Sigmoid colon (tissue), 6 donors: ENCODE measurements at regions not wholly inside any gene's neighbourhood (a gene's known extent, or its start where the extent isn't known, plus 50 kb on each side); places are given as distances from the start of the nearest gene placed in this dataset.

Experiments
- DNase-seq: peaks from one replicate; pipeline ENCODE4 v3.0.0-alpha.2; 2019
- H3K27ac ChIP-seq, 4 donors: fragments of 200-600 bp; sonication (generic); one replicate each; pipeline ENCODE4 v1.5.1; 2016 to 2019; ENCODE audit warnings: mild to moderate bottlenecking in 1 of 4
- H3K27me3 ChIP-seq, 3 donors: fragments of 200-600 bp; sonication (generic); one replicate each; pipeline ENCODE4 v1.5.1; 2019; ENCODE audit warnings: mild to moderate bottlenecking in 1 of 3
- H3K36me3 ChIP-seq, 4 donors: fragments of 200-600 bp; sonication (generic); one replicate each; pipeline ENCODE4 v1.5.1; 2016 to 2019
- H3K4me1 ChIP-seq, 4 donors: fragments of 200-600 bp; sonication (generic); one replicate each; pipeline ENCODE4 v1.5.1; 2017 to 2019
- H3K4me3 ChIP-seq, 4 donors: fragments of 200-600 bp; sonication (generic); one replicate each; pipeline ENCODE4 v1.5.1; 2017 to 2019; ENCODE audit warnings: mild to moderate bottlenecking in 2 of 4, moderate library complexity in 1 of 4
- H3K9me3 ChIP-seq, 4 donors: fragments of 200-600 bp in 3 of 4; sonication (generic) in 3 of 4; one replicate each; pipeline versions ENCODE4 v1.5.1 to v1.6.1; 2013 to 2019
- EP300 ChIP-seq, 4 donors: sonication (generic); formaldehyde crosslinking; IDR thresholded peaks; one replicate each; pipeline ENCODE4 v1.6.1; 2017; ENCODE audit warnings: antibody characterized with exemption in 4 of 4
- POLR2A ChIP-seq, 2 donors: fragments of 450-650 bp; IDR thresholded peaks; one replicate each; pipeline ENCODE4 v1.6.1; 2016; ENCODE audit warnings: antibody characterized with exemption in 2 of 2, mild to moderate bottlenecking in 2 of 2, moderate library complexity in 2 of 2
- POLR2AphosphoS5 ChIP-seq, 4 donors: sonication (generic); formaldehyde crosslinking; IDR thresholded peaks; one replicate each; pipeline ENCODE4 v1.6.1; 2017; ENCODE audit warnings: antibody characterized with exemption in 4 of 4
- WGBS, 2 donors: extraction: QIAGEN DNeasy Blood & Tissue Kit; methylation state at CpG; one replicate each; pipeline ENCODE4 v1.1.7; 2013; 5-methylcytosine and 5-hydroxymethylcytosine counted together
- intact Hi-C: fragments of 100-400 bp; cut with DNase I; formaldehyde crosslinking; loops from one replicate; pipeline ENCODE4 v1.15.1; 2023
- TF ChIP-seq, protein P1 (sequence below), 4 experiments: fragments of 450-650 bp in 3 of 4; fragments of 200-600 bp in 1 of 4; IDR thresholded peaks; one replicate each; pipeline ENCODE4 v1.5.1; 2016 to 2019; ENCODE audit warnings: antibody characterized with exemption in 4 of 4, mild to moderate bottlenecking in 3 of 4, moderate library complexity in 2 of 4
- donor health status: healthy with polysubstance abuse.
- donor health status: healthy.

GRCh38 chr10:69734797-69735468 is 66.8 kb upstream of the COL13A1 start:
- H3K27ac ChIP-seq = no peak overlapping the region
- peaks cover 0 to 4% (median 0%) of the 10 kb centered on the region in 4 donors for H3K4me1 ChIP-seq

DNA sequence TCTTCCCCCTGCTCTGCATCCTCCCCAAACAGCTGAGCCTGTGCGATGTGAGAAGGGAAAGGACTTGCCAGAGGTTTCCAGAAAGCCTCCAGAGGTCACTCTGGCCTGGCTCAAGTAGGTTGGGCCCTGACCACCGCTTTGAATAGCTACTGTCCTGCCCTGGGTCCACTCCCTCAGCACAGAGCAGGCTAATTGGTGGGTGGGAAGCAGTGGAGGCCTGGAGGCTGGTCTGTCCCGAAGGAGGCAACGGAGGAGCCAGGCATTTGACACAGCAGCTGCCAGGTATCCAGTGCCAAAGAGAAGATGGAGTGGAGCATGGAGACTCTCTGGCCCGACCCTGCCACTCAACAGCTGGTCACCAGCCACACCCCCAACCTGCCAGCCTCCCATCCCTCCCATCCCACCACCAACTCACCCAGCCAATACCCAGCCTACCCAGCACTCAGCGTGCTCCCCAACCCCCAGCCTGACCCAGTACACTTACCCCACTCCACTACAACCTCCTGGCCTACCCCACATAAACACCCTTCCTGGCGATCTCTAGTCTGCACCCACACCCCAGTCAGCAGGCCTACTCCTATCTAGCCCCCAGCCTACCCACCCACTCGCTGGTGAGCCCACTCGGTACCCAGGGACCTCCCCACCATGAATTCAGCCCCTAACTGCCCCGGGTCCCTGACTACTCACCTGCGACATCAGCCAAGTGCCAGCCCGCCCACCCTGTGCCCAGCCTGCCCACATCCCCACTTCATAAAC is 64.6 kb upstream of the COL13A1 start:
- Histone ChIP-seq H3K9me3 (no peaks in the 10 kb centered on the region), H3K27ac (no peak overlapping the region), H3K27me3 (no peaks in the 10 kb centered on the region), H3K4me3 (no peak overlapping the region), H3K4me1 (peaks cover 0 to 4% (median 0%) of the 10 kb centered on the region in 4 donors), H3K36me3 (no peaks in the 10 kb centered on the region)
- intact Hi-C loops = no loop called here
- DNase-seq = no peak
- 86 to 89% methylated on average over 12 of the region's 12 CpGs for WGBS, 2 donors
- TF ChIP-seq EP300 (IDR thresholded peaks at IDR 0.05) = no peak

More at GRCh38 chr10:69734797-69735468, 66.8 kb upstream of the COL13A1 start:
- no peaks in the 10 kb centered on the region for H3K27me3 ChIP-seq
- WGBS, 2 donors = 81 to 88% methylated on average over 9 of the region's 9 CpGs
- H3K36me3 ChIP-seq = no peaks in the 10 kb centered on the region
- intact Hi-C loops = no loop called here
- no peak overlapping the region for H3K4me3 ChIP-seq
- no peak for TF ChIP-seq POLR2AphosphoS5 (IDR thresholded peaks at IDR 0.05)
- DNase-seq = no peak
- H3K9me3 ChIP-seq = no peaks in the 10 kb centered on the region

GRCh38 chr10:69738071-69738470 is 63.6 kb upstream of the COL13A1 start:
- TF ChIP-seq EP300 (IDR thresholded peaks at IDR 0.05) = no peak
- WGBS, 2 donors = 63 to 77% methylated on average over 5 of the region's 5 CpGs
- intact Hi-C loops = no loop called here
- no peak overlapping the region for H3K27ac ChIP-seq
- H3K27me3 ChIP-seq = no peaks in the 10 kb centered on the region
- no peaks in the 10 kb centered on the region for H3K9me3 ChIP-seq
- no peak overlapping the region for H3K4me3 ChIP-seq
- no peaks in the 10 kb centered on the region for H3K36me3 ChIP-seq
- peaks cover 0 to 4% (median 0%) of the 10 kb centered on the region in 4 donors for H3K4me1 ChIP-seq
- DNase-seq = no peak

DNA sequence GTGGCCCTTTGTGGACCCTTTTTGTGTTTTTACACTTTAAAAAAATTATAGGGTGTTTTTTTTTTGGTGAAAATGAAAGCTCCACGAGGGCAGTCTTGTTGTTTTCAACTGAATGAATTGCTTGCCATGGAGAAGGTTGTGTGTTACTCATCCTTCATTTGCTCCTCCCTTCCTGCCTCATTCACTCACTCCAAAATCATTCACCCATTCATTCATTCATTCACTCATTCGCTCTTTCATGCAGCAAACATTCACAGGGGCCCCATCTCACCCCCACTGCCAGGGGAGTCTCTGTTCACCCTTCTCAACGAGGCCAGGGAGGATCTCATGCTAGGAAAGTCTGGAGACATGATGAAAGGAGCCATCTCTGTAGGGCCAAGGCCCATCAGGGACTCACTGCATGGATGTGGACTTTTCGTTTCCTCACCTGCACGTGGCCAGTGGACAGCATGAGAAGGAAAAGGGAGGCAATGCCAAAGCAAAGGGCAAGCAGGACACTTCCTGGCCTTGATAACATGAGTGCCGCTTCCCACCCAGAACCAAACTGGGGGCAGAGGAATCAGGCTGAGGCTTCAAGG is 62.8 kb upstream of the COL13A1 start:
- WGBS, 2 donors = 71 to 83% methylated on average over 6 of the region's 6 CpGs
- DNase-seq = no peak
- Histone ChIP-seq H3K27me3 (no peaks in the 10 kb centered on the region), H3K4me1 (peaks cover 0 to 4% (median 0%) of the 10 kb centered on the region in 4 donors), H3K36me3 (no peaks in the 10 kb centered on the region), H3K9me3 (no peaks in the 10 kb centered on the region), H3K27ac (no peak overlapping the region), H3K4me3 (no peak overlapping the region)
- intact Hi-C loops = no loop called here
- no peak for TF ChIP-seq EP300 (IDR thresholded peaks at IDR 0.05)
- TF ChIP-seq POLR2A (IDR thresholded peaks at IDR 0.05) = no peak
- TF ChIP-seq, protein P1, sequence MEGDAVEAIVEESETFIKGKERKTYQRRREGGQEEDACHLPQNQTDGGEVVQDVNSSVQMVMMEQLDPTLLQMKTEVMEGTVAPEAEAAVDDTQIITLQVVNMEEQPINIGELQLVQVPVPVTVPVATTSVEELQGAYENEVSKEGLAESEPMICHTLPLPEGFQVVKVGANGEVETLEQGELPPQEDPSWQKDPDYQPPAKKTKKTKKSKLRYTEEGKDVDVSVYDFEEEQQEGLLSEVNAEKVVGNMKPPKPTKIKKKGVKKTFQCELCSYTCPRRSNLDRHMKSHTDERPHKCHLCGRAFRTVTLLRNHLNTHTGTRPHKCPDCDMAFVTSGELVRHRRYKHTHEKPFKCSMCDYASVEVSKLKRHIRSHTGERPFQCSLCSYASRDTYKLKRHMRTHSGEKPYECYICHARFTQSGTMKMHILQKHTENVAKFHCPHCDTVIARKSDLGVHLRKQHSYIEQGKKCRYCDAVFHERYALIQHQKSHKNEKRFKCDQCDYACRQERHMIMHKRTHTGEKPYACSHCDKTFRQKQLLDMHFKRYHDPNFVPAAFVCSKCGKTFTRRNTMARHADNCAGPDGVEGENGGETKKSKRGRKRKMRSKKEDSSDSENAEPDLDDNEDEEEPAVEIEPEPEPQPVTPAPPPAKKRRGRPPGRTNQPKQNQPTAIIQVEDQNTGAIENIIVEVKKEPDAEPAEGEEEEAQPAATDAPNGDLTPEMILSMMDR (IDR thresholded peaks at IDR 0.05) = no peak
- no peak for TF ChIP-seq POLR2AphosphoS5 (IDR thresholded peaks at IDR 0.05)

DNA sequence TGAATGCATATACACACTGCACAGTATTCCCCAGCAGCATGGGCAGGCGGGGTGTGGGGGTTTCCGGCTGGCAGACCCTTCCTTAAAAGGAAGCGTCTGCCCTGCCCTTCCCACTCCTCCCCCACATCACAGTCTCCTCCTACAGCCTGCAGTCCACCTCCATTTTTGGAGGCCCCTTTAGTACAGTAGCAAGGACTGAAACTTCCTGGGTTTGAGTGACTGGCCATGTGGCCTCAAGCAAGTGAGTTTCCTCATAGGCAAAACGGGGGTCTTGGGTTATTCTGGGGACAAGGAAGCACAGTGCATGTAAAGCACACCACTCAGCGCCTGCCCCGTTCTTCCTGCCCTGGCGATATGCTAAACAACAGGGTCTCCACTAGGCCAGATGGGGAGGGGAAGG is 62.1 kb upstream of the COL13A1 start:
- Histone ChIP-seq H3K36me3 (no peaks in the 10 kb centered on the region), H3K27me3 (no peaks in the 10 kb centered on the region), H3K4me3 (no peak overlapping the region), H3K9me3 (no peaks in the 10 kb centered on the region), H3K27ac (no peak overlapping the region), H3K4me1 (peaks cover 0 to 4% (median 0%) of the 10 kb centered on the region in 4 donors)
- TF ChIP-seq POLR2AphosphoS5 (IDR thresholded peaks at IDR 0.05) (no peak), POLR2A (IDR thresholded peaks at IDR 0.05) (no peak), EP300 (IDR thresholded peaks at IDR 0.05) (no peak)
- TF ChIP-seq, protein P1 (IDR thresholded peaks at IDR 0.05) = no peak
- DNase-seq = no peak
- intact Hi-C loops = no loop called here
- WGBS, 2 donors = 75 to 77% methylated on average over 7 of the region's 7 CpGs

DNA sequence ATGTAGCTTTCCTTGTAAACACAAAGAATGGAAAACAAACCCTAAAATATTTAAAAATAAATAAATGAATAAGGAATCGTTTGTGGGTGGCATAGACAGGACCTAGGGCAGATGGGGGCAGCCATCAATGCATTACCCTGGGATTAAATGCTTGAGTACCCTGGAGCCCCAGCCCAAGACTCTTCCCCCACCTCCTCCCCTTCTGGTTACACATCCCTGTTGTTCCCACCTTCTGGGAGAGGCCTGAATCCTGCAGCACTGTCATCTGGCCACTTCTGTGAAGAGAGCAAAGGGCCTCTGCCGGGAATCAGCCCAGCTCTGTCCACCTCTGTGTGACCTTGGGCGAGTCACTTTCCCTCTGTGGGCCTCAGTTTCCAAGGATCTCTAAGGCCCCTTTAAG is 61.6 kb upstream of the COL13A1 start:
- Histone ChIP-seq H3K36me3 (no peaks in the 10 kb centered on the region), H3K4me3 (no peak overlapping the region), H3K9me3 (no peaks in the 10 kb centered on the region), H3K4me1 (peaks cover 0 to 4% (median 0%) of the 10 kb centered on the region in 4 donors), H3K27ac (no peak overlapping the region), H3K27me3 (no peaks in the 10 kb centered on the region)
- intact Hi-C loops = no loop called here
- no peak for DNase-seq
- TF ChIP-seq POLR2A (IDR thresholded peaks at IDR 0.05) (no peak), EP300 (IDR thresholded peaks at IDR 0.05) (no peak), POLR2AphosphoS5 (IDR thresholded peaks at IDR 0.05) (no peak)
- TF ChIP-seq, protein P1 (IDR thresholded peaks at IDR 0.05) = no peak
- 76 to 81% methylated on average over 3 of the region's 3 CpGs for WGBS, 2 donors
